WTC11 (cell line): ENCODE measurements at regions not wholly inside any gene's neighbourhood (a gene's known extent, or its start where the extent isn't known, plus 50 kb on each side); places are given as distances from the start of the nearest gene placed in this dataset.

Source experiments
- AFF4 ChIP-seq: sonication (generic); formaldehyde crosslinking; IDR thresholded peaks from 2 replicates; pipeline ENCODE4 v1.8.1; 2023; ENCODE audit warnings: mild to moderate bottlenecking, missing genetic modification reagents, borderline replicate concordance
- ATF1 ChIP-seq: sonication (generic); formaldehyde crosslinking; IDR thresholded peaks from 2 replicates; pipeline ENCODE4 v1.8.1; 2023; ENCODE audit warnings: mild to moderate bottlenecking, moderate library complexity, missing genetic modification reagents
- ATF3 ChIP-seq: sonication (generic); formaldehyde crosslinking; conservative IDR thresholded peaks from 2 replicates; pipeline ENCODE4 v1.8.1; 2022; ENCODE audit warnings: mild to moderate bottlenecking, missing genetic modification reagents
- CTCF ChIP-seq: fragments of 200-600 bp; IDR thresholded peaks from 2 replicates; pipeline ENCODE4 v1.8.0; 2022; ENCODE audit warnings: antibody characterized with exemption
- KAT7 ChIP-seq: sonication (generic); formaldehyde crosslinking; IDR thresholded peaks from 2 replicates; pipeline ENCODE4 v1.8.1; 2023; ENCODE audit warnings: missing genetic modification reagents, mild to moderate bottlenecking, borderline replicate concordance
- MAX ChIP-seq: sonication (generic); formaldehyde crosslinking; IDR thresholded peaks from 2 replicates; pipeline ENCODE4 v1.8.0; 2022; ENCODE audit warnings: mild to moderate bottlenecking, missing genetic modification reagents
- NFE2L1 ChIP-seq: sonication (generic); formaldehyde crosslinking; IDR thresholded peaks from 2 replicates; pipeline ENCODE4 v1.8.1; 2023; ENCODE audit warnings: missing genetic modification reagents
- NFYB ChIP-seq: sonication (generic); formaldehyde crosslinking; conservative IDR thresholded peaks from 2 replicates; pipeline ENCODE4 v1.8.0; 2022; ENCODE audit warnings: low read depth, missing genetic modification reagents
- NR3C1 ChIP-seq: sonication (generic); formaldehyde crosslinking; conservative IDR thresholded peaks from 2 replicates; pipeline ENCODE4 v1.8.1; 2023; ENCODE audit warnings: low read depth, mild to moderate bottlenecking, missing genetic modification reagents
- SP1 ChIP-seq: sonication (generic); formaldehyde crosslinking; conservative IDR thresholded peaks from 2 replicates; pipeline ENCODE4 v1.8.1; 2022; ENCODE audit warnings: missing genetic modification reagents
- USF1 ChIP-seq: sonication (generic); formaldehyde crosslinking; IDR thresholded peaks from 2 replicates; pipeline ENCODE4 v1.8.0; 2022; ENCODE audit warnings: mild to moderate bottlenecking, missing genetic modification reagents
- ZNF416 ChIP-seq: fragments of 250-450 bp; sonication (Bioruptor Pico); IDR thresholded peaks from 2 replicates; pipeline ENCODE4 v1.9.0; 2021; ENCODE audit warnings: mild to moderate bottlenecking, inconsistent platforms

GRCh38 chr3:67854663-67855062, 200.3 kb upstream of the SUCLG2 start:
- TF ChIP-seq MAX (no peak), NFYB (no peak), CTCF (no peak), NR3C1 (CRISPR knock-in tag) (no peak), SP1 (CRISPR knock-in tag) (no peak), KAT7 (CRISPR knock-in tag) (no peak), NFE2L1 (CRISPR knock-in tag) (no peak), USF1 (CRISPR knock-in tag) (no peak), AFF4 (CRISPR knock-in tag) (no peak), ATF1 (CRISPR knock-in tag) (no peak), ATF3 (CRISPR knock-in tag) (no peak), ZNF416 (CRISPR knock-in tag) (no peak)
